ENCODE measurements at regions not wholly inside any gene's neighbourhood (a gene's known extent, or its start where the extent isn't known, plus 50 kb on each side); places are given as distances from the start of the nearest gene placed in this dataset.

- DNase-seq (ENCODE audit: low read depth, low spot score) (no peak), FAIRE-seq (no peak)
- POLR2A ChIA-PET: no interaction called here
- no peak overlapping the region for H3K4me3 ChIP-seq (replicated peaks in 1 of 3; ENCODE audit: insufficient read depth in 1 of 3, low read depth in 1 of 3, low read length in 3 of 3)
- CTCF ChIA-PET: interaction anchor here (1.0 to 1.2 kb wide), 4 partner anchors 10 to 87 kb away, joined by 3 to 4 read pairs (median 4); no protein-coding TSS in a partner anchor
- H3K79me2 ChIP-seq (ENCODE audit: control insufficient read depth, insufficient read depth, low read length): no peaks in the 10 kb centered on the region
- H3K9me3 ChIP-seq (replicated peaks; ENCODE audit: control insufficient read depth, insufficient read depth, low read length): no peaks in the 10 kb centered on the region
- H3K27me3 ChIP-seq (ENCODE audit: control insufficient read depth in 2 of 2, insufficient read depth in 2 of 2, low read length in 2 of 2): no peaks in the 10 kb centered on the region
- no peak for TF ChIP-seq GATA2 (IDR thresholded peaks at IDR 0.05; ENCODE audit: insufficient read depth, insufficient read length, low read depth, low read length)
- TF ChIP-seq MAX (IDR thresholded peaks at IDR 0.05; ENCODE audit: insufficient read depth, insufficient read length): no peak
- TF ChIP-seq POLR2AphosphoS5 (IDR thresholded peaks at IDR 0.05; ENCODE audit: insufficient read depth, low read depth, low read length): no peak
- TF ChIP-seq FOS (IDR thresholded peaks at IDR 0.05; ENCODE audit: borderline replicate concordance, insufficient read depth, low read length): no peak
- TF ChIP-seq JUN (IDR thresholded peaks at IDR 0.05; ENCODE audit: borderline replicate concordance, insufficient read depth, insufficient read length, low read depth): no peak
- TF ChIP-seq CTCF (IDR thresholded peaks at IDR 0.05; ENCODE audit: extremely low read depth in 1 of 2, insufficient read depth in 1 of 2, low read depth in 1 of 2, low read length in 2 of 2): no peak
- no peak for TF ChIP-seq POLR2A (IDR thresholded peaks at IDR 0.05; ENCODE audit: low read depth, low read length)
- TF ChIP-seq EZH2 (IDR thresholded peaks at IDR 0.05; ENCODE audit: borderline replicate concordance, low read depth, low read length, severe bottlenecking): no peak
- TF ChIP-seq MYC (IDR thresholded peaks at IDR 0.05; ENCODE audit: low read depth, low read length): no peak
- H2AFZ ChIP-seq (ENCODE audit: low read depth, low read length): no peak overlapping the region
- dilution Hi-C loops (cut with MboI; ENCODE audit: extremely low pct_ligation_motif_present, low sequenced_read_pairs) (no loop called here), intact Hi-C loops (cut with micrococcal nuclease) (no loop called here)
- no peak overlapping the region for H3K27ac ChIP-seq (ENCODE audit: insufficient read depth, low read depth, low read length)
- BruUV-seq (replicated peaks): no TSS peak
- no peak overlapping the region for H3K9ac ChIP-seq (replicated peaks; ENCODE audit: extremely low read depth, insufficient read depth, low read length)
- no peaks in the 10 kb centered on the region for H3K36me3 ChIP-seq (ENCODE audit: control insufficient read depth in 2 of 2, extremely low read depth in 1 of 2, insufficient read depth in 2 of 2, low read length in 2 of 2)
- no peaks in the 10 kb centered on the region for H4K20me1 ChIP-seq (replicated peaks; ENCODE audit: control insufficient read depth, extremely low read depth, insufficient read depth, low read length)
- H3K9me1 ChIP-seq (replicated peaks; ENCODE audit: control insufficient read depth, extremely low read depth, insufficient read depth, low read length): no peaks in the 10 kb centered on the region
- H3K4me2 ChIP-seq (ENCODE audit: insufficient read depth, low read length): no peak overlapping the region
- H3K4me1 ChIP-seq (ENCODE audit: control insufficient read depth, extremely low read depth, insufficient read depth, low read length): no peaks in the 10 kb centered on the region
Measured at GRCh38 chr4:106715825-106716224, 320.3 kb downstream of the DKK2 start.

All from endothelial cell of umbilical vein (primary cell).